ENCODE measurements at regions not wholly inside any gene's neighbourhood (a gene's known extent, or its start where the extent isn't known, plus 50 kb on each side); places are given as distances from the start of the nearest gene placed in this dataset.

GRCh38 chr6:21371061-21371460, 222.5 kb upstream of the SOX4 start:
- TF ChIP-seq CTCF (IDR thresholded peaks at IDR 0.05): no peak
- Histone ChIP-seq H3K4me3 (no peak overlapping the region), H3K27ac (peak overlapping the region in 1 of 2 donors; percentile 53)
- DNase-seq (ENCODE audit: low spot score): no peak

DNA sequence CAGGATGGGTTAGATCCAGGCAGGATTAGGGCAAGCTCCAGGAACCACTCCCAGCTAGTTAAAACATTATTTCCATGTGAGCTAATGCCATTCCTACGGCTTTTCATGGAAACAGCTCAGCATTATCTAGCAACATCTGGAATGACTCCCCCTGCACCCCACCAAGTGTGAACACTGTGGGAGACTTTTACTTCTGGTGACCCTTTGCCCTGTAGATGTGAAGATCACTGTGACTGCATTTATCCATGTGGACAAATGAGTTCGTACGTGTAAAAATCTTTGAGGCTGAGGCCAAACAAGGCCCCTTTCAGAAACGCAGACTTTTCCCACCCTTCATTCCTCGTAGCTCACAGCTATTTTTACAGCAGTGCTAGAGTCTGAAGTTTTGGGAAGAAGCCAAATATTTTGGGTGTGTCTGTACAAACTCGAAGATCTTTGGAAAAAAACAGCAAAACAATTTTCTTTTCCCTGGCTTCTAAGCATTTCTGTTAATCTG, 221.8 kb upstream of the SOX4 start:
- no peak for DNase-seq (ENCODE audit: low spot score)
- no peak overlapping the region for H3K4me3 ChIP-seq
- H3K27ac ChIP-seq: peak overlapping the region in 1 of 2 donors; percentile 53
- TF ChIP-seq CTCF (IDR thresholded peaks at IDR 0.05): no peak

GRCh38 chr6:21375151-21376116, 218.1 kb upstream of the SOX4 start:
- Histone ChIP-seq H3K27ac (no peak overlapping the region), H3K4me3 (no peak overlapping the region)
- no peak for DNase-seq (ENCODE audit: low spot score)
- TF ChIP-seq CTCF (IDR thresholded peaks at IDR 0.05): no peak

DNA sequence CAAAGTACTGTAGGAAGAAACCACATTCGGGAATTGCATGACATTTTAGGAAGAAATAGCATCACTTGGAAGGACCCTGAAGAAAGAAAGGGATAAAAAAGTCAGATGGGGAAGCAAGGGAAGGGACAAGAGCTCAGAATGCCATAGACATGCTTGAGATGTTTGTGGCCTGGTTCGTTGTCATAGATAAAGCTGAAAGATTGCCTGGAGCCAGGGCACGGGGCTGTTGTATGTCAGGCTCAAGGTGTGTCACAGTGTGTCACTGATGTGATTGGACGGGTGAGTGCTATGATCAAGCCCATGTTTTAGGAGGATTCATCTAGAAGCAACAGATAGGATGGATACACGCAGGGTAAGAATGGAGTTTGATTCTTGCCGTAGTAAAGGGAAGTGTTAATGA, 216.2 kb upstream of the SOX4 start:
- H3K27ac ChIP-seq: no peak overlapping the region
- no peak for DNase-seq (ENCODE audit: low spot score)
- TF ChIP-seq CTCF (IDR thresholded peaks at IDR 0.05): no peak
- H3K4me3 ChIP-seq: no peak overlapping the region

DNA sequence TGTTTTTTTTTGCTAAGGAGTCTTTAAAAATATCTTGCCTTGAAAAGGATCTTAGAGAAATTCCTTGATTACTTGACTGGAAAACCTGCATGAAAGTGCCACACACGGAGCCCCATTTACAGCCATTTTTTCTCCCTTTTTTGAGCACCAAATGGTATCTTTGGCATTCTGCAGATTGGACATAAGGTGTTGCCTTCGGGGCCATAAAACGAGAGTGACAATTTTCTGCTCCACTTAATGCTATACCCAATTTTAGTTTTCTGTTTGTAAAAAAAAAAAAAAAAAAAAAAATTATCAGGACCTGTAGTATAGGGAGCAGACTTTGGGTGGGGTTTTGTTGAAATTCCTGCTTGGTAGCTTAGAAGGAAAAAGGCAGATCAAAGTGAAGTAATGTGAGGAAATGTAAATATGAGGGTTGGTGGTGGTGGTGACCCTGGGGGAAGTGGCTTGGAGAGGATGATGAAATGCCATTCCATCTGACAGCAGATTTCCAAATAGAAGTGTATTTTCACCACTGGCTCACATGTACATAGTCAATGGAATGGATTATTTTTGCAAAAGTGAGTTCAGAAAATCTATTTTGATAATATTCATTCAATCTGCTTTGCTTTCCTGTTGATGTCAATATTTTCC, 212.1 kb upstream of the SOX4 start:
- no peak for DNase-seq (ENCODE audit: low spot score)
- Histone ChIP-seq H3K4me3 (no peak overlapping the region), H3K27ac (no peak overlapping the region)
- no peak for TF ChIP-seq CTCF (IDR thresholded peaks at IDR 0.05)

DNA sequence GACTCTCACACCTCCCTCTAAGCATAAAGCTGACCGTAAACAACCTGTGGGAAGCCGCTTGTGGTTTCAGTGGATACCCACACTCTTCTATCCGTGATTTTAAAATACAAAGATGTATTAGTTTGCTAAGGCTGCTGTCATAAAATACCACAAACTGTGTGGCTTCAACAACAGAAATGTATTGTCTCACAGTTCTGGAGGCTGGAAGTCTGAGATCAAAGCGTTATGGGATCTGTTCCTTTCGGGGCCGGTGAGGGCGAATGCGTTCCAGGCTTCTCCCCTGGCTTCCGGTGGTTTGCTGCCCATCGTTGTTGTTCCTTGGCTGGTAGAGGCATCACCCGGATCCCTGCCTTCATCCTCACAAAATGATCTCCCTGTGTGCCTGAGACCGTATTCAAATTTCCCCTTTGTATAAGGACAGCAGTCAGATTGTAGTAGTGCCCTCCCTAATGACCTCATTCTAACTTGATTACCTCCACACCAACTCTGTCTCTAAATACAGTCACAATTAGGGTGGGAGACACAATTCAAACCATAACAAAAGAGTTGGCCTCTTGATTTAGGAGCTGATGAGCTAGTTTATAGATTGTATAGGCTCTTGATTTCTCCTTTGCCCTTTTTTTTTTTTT, 210.6 kb upstream of the SOX4 start:
- Histone ChIP-seq H3K27ac (no peak overlapping the region), H3K4me3 (no peak overlapping the region)
- TF ChIP-seq CTCF (IDR thresholded peaks at IDR 0.05): no peak
- DNase-seq (ENCODE audit: low spot score): no peak

Data from coronary artery (tissue), 2 donors.